Neural progenitor cell (in vitro differentiated cells): ENCODE measurements at regions not wholly inside any gene's neighbourhood (a gene's known extent, or its start where the extent isn't known, plus 50 kb on each side); places are given as distances from the start of the nearest gene placed in this dataset.

Experiments
- EZH2 ChIP-seq: fragments of 200-600 bp; sonication (generic); IDR thresholded peaks from 2 replicates; pipeline ENCODE4 v1.6.1; 2017; ENCODE audit warnings: antibody characterized with exemption, mild to moderate bottlenecking, moderate library complexity
- EZH2phosphoT487 ChIP-seq: fragments of 200-600 bp; sonication (generic); IDR thresholded peaks from 2 replicates; pipeline ENCODE4 v1.6.1; 2017; ENCODE audit warnings: antibody characterized with exemption
- TF ChIP-seq, protein P1 (sequence below): fragments of 200-600 bp; sonication (generic); IDR thresholded peaks from 2 replicates; pipeline ENCODE4 v1.5.1; 2017; ENCODE audit warnings: antibody characterized with exemption, mild to moderate bottlenecking

DNA sequence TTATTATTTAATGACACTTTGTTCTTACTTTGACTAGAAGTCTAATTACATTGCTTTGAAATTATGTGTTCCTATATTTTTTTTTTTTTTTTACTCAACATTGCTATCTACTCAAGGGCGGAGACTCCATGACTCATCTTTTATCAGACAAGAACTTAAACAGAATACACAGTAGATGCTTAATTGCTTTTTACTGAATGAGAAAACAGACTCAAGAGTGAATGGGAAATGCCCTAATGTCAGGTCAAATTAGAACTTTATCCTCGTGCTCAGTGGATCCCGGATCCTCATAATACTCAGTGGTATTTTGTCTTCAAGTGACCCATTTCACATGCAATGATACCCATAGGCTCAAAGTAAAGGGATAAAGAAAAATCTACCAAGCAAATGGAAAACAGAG lies 954.5 kb upstream of the IGFBP7 start:
- TF ChIP-seq, protein P1, sequence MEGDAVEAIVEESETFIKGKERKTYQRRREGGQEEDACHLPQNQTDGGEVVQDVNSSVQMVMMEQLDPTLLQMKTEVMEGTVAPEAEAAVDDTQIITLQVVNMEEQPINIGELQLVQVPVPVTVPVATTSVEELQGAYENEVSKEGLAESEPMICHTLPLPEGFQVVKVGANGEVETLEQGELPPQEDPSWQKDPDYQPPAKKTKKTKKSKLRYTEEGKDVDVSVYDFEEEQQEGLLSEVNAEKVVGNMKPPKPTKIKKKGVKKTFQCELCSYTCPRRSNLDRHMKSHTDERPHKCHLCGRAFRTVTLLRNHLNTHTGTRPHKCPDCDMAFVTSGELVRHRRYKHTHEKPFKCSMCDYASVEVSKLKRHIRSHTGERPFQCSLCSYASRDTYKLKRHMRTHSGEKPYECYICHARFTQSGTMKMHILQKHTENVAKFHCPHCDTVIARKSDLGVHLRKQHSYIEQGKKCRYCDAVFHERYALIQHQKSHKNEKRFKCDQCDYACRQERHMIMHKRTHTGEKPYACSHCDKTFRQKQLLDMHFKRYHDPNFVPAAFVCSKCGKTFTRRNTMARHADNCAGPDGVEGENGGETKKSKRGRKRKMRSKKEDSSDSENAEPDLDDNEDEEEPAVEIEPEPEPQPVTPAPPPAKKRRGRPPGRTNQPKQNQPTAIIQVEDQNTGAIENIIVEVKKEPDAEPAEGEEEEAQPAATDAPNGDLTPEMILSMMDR: no peak
- TF ChIP-seq EZH2phosphoT487: no peak
- no peak for TF ChIP-seq EZH2
